ENCODE measurements at regions not wholly inside any gene's neighbourhood (a gene's known extent, or its start where the extent isn't known, plus 50 kb on each side); places are given as distances from the start of the nearest gene placed in this dataset.
"Not testable (repeated sequence)": the region's sequence is repeated elsewhere in the genome, so short reads cannot be mapped to it uniquely, and the experiment has no call there.

DNA sequence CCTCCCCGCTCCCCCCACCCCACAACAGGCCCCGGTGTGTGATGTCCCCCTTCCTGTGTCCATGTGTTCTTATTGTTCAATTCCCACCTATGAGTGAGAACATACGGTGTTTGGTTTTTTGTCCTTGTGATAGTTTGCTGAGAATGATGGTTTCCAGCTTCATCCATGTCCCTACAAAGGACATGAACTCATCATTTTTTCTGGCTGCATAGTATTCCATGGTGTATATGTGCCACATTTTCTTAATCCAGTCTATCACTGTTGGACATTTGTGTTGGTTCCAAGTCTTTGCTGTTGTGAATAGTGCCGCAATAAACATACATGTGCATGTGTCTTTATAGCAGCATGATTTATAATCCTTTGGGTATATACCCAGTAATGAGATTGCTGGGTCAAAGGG, 104.3 kb downstream of the MTPN start:
- DNase-seq (ENCODE audit: low read depth) = not testable (repeated sequence)

- no peak for DNase-seq (ENCODE audit: low read depth)
These were observed 114.2 kb upstream of the FAM180A start for GRCh38 chr7:135862586-135863340.

GRCh38 chr7:135859538-135859937, 110.9 kb upstream of the FAM180A start:
- peak; percentile 58 for DNase-seq (ENCODE audit: low read depth)

- DNase-seq (ENCODE audit: low read depth) = no peak
These were observed 110.2 kb upstream of the FAM180A start for GRCh38 chr7:135858851-135859250.

- DNase-seq (ENCODE audit: low read depth) = no peak
These were observed 109.8 kb upstream of the FAM180A start for GRCh38 chr7:135858379-135858778.

GRCh38 chr7:135857519-135858274, 109.1 kb upstream of the FAM180A start:
- DNase-seq (ENCODE audit: low read depth) = no peak

- peak; percentile 82 for DNase-seq (ENCODE audit: low read depth)
These were observed 107.9 kb upstream of the FAM180A start for GRCh38 chr7:135856356-135857144.

DNA sequence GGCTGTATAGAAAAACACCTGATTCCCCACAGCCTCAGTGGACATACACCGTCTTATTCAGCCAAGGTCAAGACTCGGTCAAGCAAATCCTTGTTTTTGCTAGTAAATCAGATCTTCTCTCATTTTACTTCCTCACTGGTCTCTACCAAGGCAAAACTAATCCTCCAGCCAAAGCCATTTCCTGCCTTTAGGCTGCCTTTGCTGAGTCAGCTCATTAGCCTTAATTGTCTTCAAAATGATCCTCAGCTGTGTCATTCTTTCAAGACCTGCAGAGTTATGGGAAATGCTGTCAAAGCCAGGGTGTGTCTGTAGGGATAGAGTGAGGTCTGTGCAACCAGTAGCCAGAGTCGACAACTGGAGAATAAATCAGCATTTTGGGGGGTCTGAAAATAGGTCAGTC, 107.2 kb upstream of the FAM180A start:
- peak; percentile 70 for DNase-seq (ENCODE audit: low read depth)

GRCh38 chr7:135853499-135853898, 104.9 kb upstream of the FAM180A start:
- peak; percentile 25 for DNase-seq (ENCODE audit: low read depth)

- no peak for DNase-seq (ENCODE audit: low read depth)
These were observed 104.4 kb upstream of the FAM180A start for GRCh38 chr7:135853008-135853407.

GRCh38 chr7:135847242-135847641, 98.6 kb upstream of the FAM180A start:
- no peak for DNase-seq (ENCODE audit: low read depth)

GRCh38 chr7:135846339-135846738, 97.7 kb upstream of the FAM180A start:
- DNase-seq (ENCODE audit: low read depth) = no peak

GRCh38 chr7:135845415-135846075, 96.9 kb upstream of the FAM180A start:
- no peak for DNase-seq (ENCODE audit: low read depth)

GRCh38 chr7:135844903-135845302, 96.3 kb upstream of the FAM180A start:
- DNase-seq (ENCODE audit: low read depth) = no peak

- DNase-seq (ENCODE audit: low read depth) = no peak
These were observed 94.6 kb upstream of the FAM180A start for GRCh38 chr7:135843214-135843613.

- DNase-seq (ENCODE audit: low read depth) = no peak
These were observed 94.0 kb upstream of the FAM180A start for GRCh38 chr7:135842446-135843179.

DNA sequence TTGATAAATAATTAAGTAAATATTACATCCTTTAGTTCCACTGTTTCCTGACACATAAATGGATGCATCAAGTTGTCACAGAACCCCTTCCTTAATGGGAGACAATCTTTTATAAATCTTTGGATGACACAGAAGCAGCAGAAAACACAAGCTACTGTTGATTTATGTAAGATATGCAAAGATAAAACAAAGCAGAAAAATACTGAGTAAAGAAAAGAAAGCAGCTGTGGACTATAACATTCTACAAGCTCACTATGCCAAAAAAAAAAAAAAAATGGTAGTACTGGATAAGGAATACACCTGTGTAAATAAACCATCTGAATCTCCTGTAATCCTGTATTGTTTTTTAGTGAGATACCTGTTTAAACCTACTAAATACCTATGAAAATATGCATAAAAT, 92.0 kb upstream of the FAM180A start:
- no peak for DNase-seq (ENCODE audit: low read depth)

DNA sequence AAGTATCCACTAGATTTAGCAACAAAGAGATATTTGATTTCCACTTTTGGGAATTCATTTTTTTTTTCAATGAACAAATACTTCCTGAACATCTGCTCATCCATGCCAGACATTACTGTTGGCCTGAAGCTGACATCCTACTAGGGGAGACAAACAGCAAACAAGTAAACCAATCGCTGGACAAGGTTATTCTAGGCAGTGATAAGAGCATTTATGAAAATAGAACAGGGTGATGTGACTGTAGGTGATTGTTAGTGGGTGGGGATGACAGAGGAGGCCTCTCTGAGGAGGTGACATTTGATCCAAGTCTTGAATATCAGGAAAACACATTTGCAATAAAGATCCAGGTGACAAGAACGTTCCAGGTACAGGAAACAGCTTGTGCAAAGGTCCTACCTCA, 89.1 kb upstream of the FAM180A start:
- no peak for DNase-seq (ENCODE audit: low read depth)

- no peak for DNase-seq (ENCODE audit: low read depth)
These were observed 85.7 kb upstream of the FAM180A start for GRCh38 chr7:135834266-135834665.

DNA sequence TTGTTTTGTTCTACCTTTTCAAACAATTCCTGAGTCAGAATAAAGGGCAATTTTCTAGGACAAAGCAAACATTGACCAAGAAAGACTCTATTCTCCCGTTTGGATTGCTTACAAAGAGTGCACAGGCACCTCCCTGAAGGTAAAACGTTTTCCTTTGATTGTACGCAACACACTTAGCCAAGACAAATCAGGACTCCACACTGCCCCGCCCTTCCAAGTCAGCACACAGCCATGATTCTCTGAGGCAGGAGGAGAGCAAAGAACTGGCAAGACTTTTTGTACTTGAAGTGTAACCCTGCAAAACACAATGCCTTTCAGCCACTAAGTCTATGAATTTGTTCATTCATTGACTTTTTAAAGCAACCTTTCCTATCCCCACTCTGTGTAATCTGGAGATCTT, 85.0 kb upstream of the FAM180A start:
- DNase-seq (ENCODE audit: low read depth) = no peak

Data from Daoy (cell line).